ENCODE measurements at regions not wholly inside any gene's neighbourhood (a gene's known extent, or its start where the extent isn't known, plus 50 kb on each side); places are given as distances from the start of the nearest gene placed in this dataset.

- no peak for TF ChIP-seq EZH2 (IDR thresholded peaks at IDR 0.05; ENCODE audit: insufficient read depth, poor library complexity, severe bottlenecking)
- no peak for TF ChIP-seq EZH2phosphoT487 (IDR thresholded peaks at IDR 0.05; ENCODE audit: insufficient read depth, low read depth)
These were observed 59.1 kb upstream of the FBN2 start for GRCh38 chr5:128597156-128597555.
